Sigmoid colon (tissue), 4 donors: ENCODE measurements at regions not wholly inside any gene's neighbourhood (a gene's known extent, or its start where the extent isn't known, plus 50 kb on each side); places are given as distances from the start of the nearest gene placed in this dataset.

Experiments
- POLR2AphosphoS5 ChIP-seq, 4 donors: sonication (generic); formaldehyde crosslinking; IDR thresholded peaks; one replicate each; pipeline ENCODE4 v1.6.1; 2017; ENCODE audit warnings: antibody characterized with exemption in 4 of 4
- TF ChIP-seq, protein P1 (sequence below), 4 experiments: fragments of 450-650 bp in 3 of 4; fragments of 200-600 bp in 1 of 4; IDR thresholded peaks; one replicate each; pipeline ENCODE4 v1.5.1; 2016 to 2019; ENCODE audit warnings: antibody characterized with exemption in 4 of 4, mild to moderate bottlenecking in 3 of 4, moderate library complexity in 2 of 4

DNA sequence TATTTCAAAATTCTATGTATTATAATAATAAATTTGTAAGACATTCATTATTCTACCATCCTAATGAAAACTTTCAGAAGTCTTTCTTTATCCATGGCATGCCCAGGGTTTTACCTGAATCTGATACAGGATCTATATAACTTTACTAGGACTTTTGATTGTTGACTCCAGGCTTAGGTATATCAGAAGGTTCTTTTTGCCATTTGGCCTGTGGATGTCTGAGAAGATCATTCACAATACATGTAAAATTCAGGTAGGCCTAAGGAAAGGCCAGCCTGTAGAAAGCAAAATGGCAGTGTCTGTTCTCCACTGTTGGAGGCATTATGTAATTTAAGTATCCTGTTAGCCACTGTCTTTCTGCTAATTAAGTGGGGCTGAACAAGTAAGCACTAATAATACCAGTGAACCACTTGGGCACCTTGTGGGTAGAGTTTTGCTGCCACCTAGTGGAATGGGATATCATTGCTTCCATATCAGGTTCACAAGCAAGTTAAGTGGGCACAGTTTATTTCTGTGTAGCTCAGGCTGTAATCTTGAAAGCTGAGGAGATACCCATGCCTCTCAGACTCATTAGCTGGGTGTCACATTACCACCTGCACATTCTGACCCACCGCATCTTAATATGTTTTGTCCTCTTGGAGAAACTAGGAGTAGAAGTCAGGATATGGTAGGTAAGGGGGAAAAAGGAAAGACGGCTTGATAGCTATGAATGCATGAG is 105.5 kb downstream of the SEPTIN7 start:
- peak in 2 of 4 donors; percentile 22 to 23 for TF ChIP-seq POLR2AphosphoS5 (IDR thresholded peaks at IDR 0.05)
- TF ChIP-seq, protein P1, sequence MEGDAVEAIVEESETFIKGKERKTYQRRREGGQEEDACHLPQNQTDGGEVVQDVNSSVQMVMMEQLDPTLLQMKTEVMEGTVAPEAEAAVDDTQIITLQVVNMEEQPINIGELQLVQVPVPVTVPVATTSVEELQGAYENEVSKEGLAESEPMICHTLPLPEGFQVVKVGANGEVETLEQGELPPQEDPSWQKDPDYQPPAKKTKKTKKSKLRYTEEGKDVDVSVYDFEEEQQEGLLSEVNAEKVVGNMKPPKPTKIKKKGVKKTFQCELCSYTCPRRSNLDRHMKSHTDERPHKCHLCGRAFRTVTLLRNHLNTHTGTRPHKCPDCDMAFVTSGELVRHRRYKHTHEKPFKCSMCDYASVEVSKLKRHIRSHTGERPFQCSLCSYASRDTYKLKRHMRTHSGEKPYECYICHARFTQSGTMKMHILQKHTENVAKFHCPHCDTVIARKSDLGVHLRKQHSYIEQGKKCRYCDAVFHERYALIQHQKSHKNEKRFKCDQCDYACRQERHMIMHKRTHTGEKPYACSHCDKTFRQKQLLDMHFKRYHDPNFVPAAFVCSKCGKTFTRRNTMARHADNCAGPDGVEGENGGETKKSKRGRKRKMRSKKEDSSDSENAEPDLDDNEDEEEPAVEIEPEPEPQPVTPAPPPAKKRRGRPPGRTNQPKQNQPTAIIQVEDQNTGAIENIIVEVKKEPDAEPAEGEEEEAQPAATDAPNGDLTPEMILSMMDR (IDR thresholded peaks at IDR 0.05) = peak; percentile 81 to 95 (median 88)
